Ishikawa (cell line): ENCODE measurements at regions not wholly inside any gene's neighbourhood (a gene's known extent, or its start where the extent isn't known, plus 50 kb on each side); places are given as distances from the start of the nearest gene placed in this dataset.

Source experiments
- CEBPB ChIP-seq: IDR thresholded peaks from 2 replicates; pipeline ENCODE4 v1.6.1; 2012
- CREB1 ChIP-seq: IDR thresholded peaks from 2 replicates; pipeline ENCODE4 v1.6.1; 2012; ENCODE audit warnings: low read depth
- FOXM1 ChIP-seq: IDR thresholded peaks from 2 replicates; pipeline ENCODE4 v1.6.1; 2012; ENCODE audit warnings: low read depth, borderline replicate concordance
- NFIC ChIP-seq: IDR thresholded peaks from 2 replicates; pipeline ENCODE4 v1.6.1; 2012
- RAD21 ChIP-seq: IDR thresholded peaks from 2 replicates; pipeline ENCODE4 v1.6.1; 2012; ENCODE audit warnings: low read depth
- TAF1 ChIP-seq: IDR thresholded peaks from 2 replicates; pipeline ENCODE4 v1.6.1; 2012; ENCODE audit warnings: low read depth, mild to moderate bottlenecking
- TCF12 ChIP-seq: IDR thresholded peaks from 2 replicates; pipeline ENCODE4 v1.6.1; 2012; ENCODE audit warnings: low read depth
- TF ChIP-seq, protein P1 (sequence below): IDR thresholded peaks from 2 replicates; pipeline ENCODE4 v1.6.1; 2012
- TF ChIP-seq, protein P2 (sequence below): IDR thresholded peaks from 2 replicates; pipeline ENCODE4 v1.6.1; 2012

DNA sequence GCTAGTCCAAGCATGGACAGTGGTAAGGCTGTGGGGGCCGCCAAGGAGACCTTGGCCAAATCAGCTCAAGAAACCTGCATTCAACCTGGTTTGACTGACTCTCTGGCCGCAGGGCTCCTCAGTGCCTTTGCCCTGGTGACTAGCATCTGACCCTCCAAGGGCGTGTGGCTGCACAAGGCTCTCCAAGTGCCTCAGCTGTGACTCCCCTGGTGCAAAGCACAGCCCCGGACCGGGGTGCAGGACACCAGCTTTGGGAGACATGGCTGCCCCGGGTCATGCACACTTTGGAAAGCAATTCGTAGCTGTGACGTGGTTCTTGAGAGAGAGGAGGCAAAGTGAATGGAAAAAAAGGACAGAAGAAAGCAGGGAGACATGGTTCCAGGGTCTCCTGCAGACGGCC, 245.2 kb upstream of the IRX2 start:
- no peak for TF ChIP-seq RAD21
- TF ChIP-seq CREB1: no peak
- no peak for TF ChIP-seq CEBPB
- no peak for TF ChIP-seq TCF12
- TF ChIP-seq, protein P1, sequence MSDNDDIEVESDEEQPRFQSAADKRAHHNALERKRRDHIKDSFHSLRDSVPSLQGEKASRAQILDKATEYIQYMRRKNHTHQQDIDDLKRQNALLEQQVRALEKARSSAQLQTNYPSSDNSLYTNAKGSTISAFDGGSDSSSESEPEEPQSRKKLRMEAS: no peak
- TF ChIP-seq TAF1: no peak
- TF ChIP-seq, protein P2, sequence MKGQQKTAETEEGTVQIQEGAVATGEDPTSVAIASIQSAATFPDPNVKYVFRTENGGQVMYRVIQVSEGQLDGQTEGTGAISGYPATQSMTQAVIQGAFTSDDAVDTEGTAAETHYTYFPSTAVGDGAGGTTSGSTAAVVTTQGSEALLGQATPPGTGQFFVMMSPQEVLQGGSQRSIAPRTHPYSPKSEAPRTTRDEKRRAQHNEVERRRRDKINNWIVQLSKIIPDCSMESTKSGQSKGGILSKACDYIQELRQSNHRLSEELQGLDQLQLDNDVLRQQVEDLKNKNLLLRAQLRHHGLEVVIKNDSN: no peak
- no peak for TF ChIP-seq NFIC
- TF ChIP-seq FOXM1: no peak
